K562 (cell line): ENCODE measurements at regions not wholly inside any gene's neighbourhood (a gene's known extent, or its start where the extent isn't known, plus 50 kb on each side); places are given as distances from the start of the nearest gene placed in this dataset.

ENCODE experiments used
- CXXC5 ChIP-seq: fragments of 250-450 bp; sonication (Bioruptor Pico); IDR thresholded peaks from 2 replicates; pipeline ENCODE4 v1.8.0; 2022; ENCODE audit warnings: inconsistent platforms, mild to moderate bottlenecking, moderate library complexity
- DNMT1 ChIP-seq: fragments of 450-650 bp; IDR thresholded peaks from 2 replicates; pipeline ENCODE4 v1.6.1; 2016; ENCODE audit warnings: antibody characterized with exemption, mild to moderate bottlenecking
- E2F4 ChIP-seq: sonication (generic); formaldehyde crosslinking; IDR thresholded peaks from 2 replicates; pipeline ENCODE4 v1.8.0; 2022; ENCODE audit warnings: mild to moderate bottlenecking, low read depth, missing genetic modification reagents
- EGR1 ChIP-seq: fragments of 450-650 bp; conservative IDR thresholded peaks from 2 replicates; pipeline ENCODE4 v1.6.1; 2017; ENCODE audit warnings: mild to moderate bottlenecking
- PKNOX1 ChIP-seq: fragments of 450-650 bp; IDR thresholded peaks from 2 replicates; pipeline ENCODE4 v1.6.1; 2016
- POLR2A ChIP-seq: fragments of 450-650 bp; conservative IDR thresholded peaks from 2 replicates; pipeline ENCODE4 v1.6.1; 2016
- SAP30 ChIP-seq: fragments of 200-600 bp; sonication (generic); IDR thresholded peaks from 2 replicates; pipeline ENCODE4 v1.6.1; 2012; ENCODE audit warnings: borderline replicate concordance, low read depth, mild to moderate bottlenecking, moderate library complexity, low read length, control low read depth, inconsistent platforms; ENCODE audit not compliant: insufficient read depth, poor library complexity, severe bottlenecking
- SLC30A9 ChIP-seq: fragments of 250-450 bp; sonication (Bioruptor Pico); IDR thresholded peaks from 2 replicates; pipeline ENCODE4 v1.8.0; 2022; ENCODE audit warnings: mild to moderate bottlenecking, moderate library complexity
- SMARCA5 ChIP-seq: fragments of 450-650 bp; IDR thresholded peaks from 2 replicates; pipeline ENCODE4 v1.6.1; 2016
- THAP12 ChIP-seq: fragments of 250-450 bp; sonication (Bioruptor Pico); IDR thresholded peaks from 2 replicates; pipeline ENCODE4 v1.9.0; 2021; ENCODE audit warnings: mild to moderate bottlenecking, inconsistent platforms
- ZBED1 ChIP-seq: IDR thresholded peaks from 2 replicates; pipeline ENCODE4 v1.6.1; 2014
- ZFP1 ChIP-seq: fragments of 450-650 bp; formaldehyde crosslinking; IDR thresholded peaks from 2 replicates; pipeline ENCODE4 v1.4.0; 2020; ENCODE audit warnings: mild to moderate bottlenecking, mixed read lengths
- TF ChIP-seq, protein P1 (sequence below), 3 experiments: IDR thresholded peaks in 2 of 3; conservative IDR thresholded peaks in 1 of 3; 2 replicates each; pipeline ENCODE4 v1.5.1; 2011 to 2012; ENCODE audit warnings: low read length in 3 of 3, mild to moderate bottlenecking in 3 of 3, control low read depth in 2 of 3, improper control_type of control experiment in 1 of 3, inconsistent platforms in 1 of 3, low read depth in 1 of 3, mixed read lengths in 1 of 3, moderate library complexity in 1 of 3; ENCODE audit not compliant: insufficient read depth in 2 of 3
- TF ChIP-seq, protein P2 (sequence below), 2 experiments: fragments of 450-650 bp; IDR thresholded peaks; 2 replicates each; pipeline ENCODE4 v1.6.1; 2016

GRCh38 chr10:20630092-20630643 is 266.9 kb downstream of the NEBL start:
- TF ChIP-seq EGR1 (no peak), CXXC5 (CRISPR knock-in tag) (no peak), E2F4 (CRISPR knock-in tag) (no peak), ZFP1 (CRISPR knock-in tag) (no peak), ZBED1 (no peak), PKNOX1 (no peak), DNMT1 (no peak), SAP30 (no peak), SMARCA5 (no peak), THAP12 (CRISPR knock-in tag) (no peak), POLR2A (no peak), SLC30A9 (CRISPR knock-in tag) (no peak)
- TF ChIP-seq, protein P1, sequence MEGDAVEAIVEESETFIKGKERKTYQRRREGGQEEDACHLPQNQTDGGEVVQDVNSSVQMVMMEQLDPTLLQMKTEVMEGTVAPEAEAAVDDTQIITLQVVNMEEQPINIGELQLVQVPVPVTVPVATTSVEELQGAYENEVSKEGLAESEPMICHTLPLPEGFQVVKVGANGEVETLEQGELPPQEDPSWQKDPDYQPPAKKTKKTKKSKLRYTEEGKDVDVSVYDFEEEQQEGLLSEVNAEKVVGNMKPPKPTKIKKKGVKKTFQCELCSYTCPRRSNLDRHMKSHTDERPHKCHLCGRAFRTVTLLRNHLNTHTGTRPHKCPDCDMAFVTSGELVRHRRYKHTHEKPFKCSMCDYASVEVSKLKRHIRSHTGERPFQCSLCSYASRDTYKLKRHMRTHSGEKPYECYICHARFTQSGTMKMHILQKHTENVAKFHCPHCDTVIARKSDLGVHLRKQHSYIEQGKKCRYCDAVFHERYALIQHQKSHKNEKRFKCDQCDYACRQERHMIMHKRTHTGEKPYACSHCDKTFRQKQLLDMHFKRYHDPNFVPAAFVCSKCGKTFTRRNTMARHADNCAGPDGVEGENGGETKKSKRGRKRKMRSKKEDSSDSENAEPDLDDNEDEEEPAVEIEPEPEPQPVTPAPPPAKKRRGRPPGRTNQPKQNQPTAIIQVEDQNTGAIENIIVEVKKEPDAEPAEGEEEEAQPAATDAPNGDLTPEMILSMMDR (IDR thresholded peaks at IDR 0.05 in 2 of 3, conservative IDR thresholded peaks at IDR 0.05 in 1 of 3; ENCODE audit: insufficient read depth in 2 of 3, low read depth in 1 of 3, low read length in 3 of 3) = no peak
- TF ChIP-seq, protein P2, sequence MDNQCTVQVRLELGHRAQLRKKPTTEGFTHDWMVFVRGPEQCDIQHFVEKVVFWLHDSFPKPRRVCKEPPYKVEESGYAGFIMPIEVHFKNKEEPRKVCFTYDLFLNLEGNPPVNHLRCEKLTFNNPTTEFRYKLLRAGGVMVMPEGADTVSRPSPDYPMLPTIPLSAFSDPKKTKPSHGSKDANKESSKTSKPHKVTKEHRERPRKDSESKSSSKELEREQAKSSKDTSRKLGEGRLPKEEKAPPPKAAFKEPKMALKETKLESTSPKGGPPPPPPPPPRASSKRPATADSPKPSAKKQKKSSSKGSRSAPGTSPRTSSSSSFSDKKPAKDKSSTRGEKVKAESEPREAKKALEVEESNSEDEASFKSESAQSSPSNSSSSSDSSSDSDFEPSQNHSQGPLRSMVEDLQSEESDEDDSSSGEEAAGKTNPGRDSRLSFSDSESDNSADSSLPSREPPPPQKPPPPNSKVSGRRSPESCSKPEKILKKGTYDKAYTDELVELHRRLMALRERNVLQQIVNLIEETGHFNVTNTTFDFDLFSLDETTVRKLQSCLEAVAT (IDR thresholded peaks at IDR 0.05) = no peak
